GM21528 (cell line): ENCODE measurements at regions not wholly inside any gene's neighbourhood (a gene's known extent, or its start where the extent isn't known, plus 50 kb on each side); places are given as distances from the start of the nearest gene placed in this dataset.
"Not testable (repeated sequence)": the region's sequence is repeated elsewhere in the genome, so short reads cannot be mapped to it uniquely, and the experiment has no call there.

ENCODE experiments used
- ATAC-seq: cut with Tn5 transposase; IDR thresholded peaks from one replicate; pipeline ENCODE4 v1.9.1; 2021; ENCODE audit warnings: mild to moderate bottlenecking, moderate library complexity; ENCODE audit not compliant: unreplicated experiment, low FRiP score

DNA sequence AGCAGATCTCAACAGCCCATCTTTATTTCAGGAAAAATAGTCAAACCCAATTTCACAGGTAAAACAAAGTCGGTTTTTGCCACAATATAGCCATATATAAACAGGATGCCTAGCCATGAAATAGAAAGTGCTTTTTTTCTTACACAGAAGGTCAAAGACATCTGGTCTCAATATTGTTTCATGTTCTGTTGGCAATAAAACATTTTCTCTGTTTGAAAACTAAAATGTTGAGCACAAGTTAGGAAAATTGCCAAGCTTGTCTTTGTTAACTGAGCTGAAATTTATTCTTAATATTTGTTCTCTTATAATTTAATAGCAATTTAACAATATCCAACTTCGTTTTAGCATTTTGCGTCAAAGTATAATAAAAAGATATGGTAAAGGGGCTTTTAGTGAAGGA is 673.4 kb downstream of the DTWD2 start:
- no peak for ATAC-seq

DNA sequence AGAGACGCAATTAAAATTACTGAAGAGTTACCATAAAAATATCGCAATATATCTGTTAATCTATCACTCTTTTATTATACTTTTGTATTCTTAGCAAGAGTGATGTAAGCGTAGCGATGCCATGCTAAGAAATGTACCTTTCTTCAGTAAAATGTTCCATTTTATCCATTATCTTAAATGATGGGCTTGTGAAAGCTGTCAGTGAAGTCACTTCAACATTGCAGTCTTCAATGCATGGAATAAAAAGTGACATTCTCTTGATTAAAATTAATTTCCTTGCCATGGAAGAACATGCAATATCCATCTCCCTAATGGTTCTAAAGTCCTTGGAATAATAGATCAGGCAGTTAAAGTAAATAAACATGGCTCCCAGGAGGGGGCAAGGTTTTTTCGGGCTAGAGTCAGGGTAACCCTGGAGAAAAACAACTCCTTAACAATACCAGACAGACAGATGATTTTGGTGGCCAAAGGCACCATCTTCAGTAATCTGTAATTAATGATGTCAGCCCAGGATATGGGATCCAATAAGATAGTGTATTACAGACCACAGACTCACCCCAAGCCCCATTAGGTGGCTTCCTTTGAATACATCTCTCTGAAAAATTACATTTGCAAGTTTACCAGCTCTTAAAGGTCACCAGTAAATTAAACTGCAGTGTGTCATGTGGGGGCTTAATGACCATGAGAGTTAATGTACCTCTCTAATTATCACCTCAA is 677.1 kb downstream of the DTWD2 start:
- ATAC-seq: no peak

- ATAC-seq: no peak
Observed at GRCh38 chr5:118310401-118310800, 677.9 kb downstream of the DTWD2 start.

DNA sequence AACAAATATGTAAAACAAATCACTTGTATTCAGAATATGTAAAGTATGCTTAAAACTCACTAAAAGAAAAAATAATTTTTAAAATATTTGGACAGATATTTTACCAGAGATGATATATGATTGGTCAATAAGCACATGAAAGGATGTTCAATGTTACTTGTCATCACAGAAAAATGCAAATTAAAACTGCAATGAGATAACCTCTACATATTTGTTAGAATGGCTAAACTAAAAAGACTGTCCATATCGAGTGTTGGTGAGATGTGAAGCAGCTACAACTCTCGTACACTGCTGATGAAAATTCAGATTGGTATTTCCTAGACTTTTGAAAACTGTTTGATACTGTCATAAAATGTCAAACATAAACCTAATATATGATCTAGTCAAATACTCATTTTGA is 685.1 kb downstream of the DTWD2 start:
- no peak for ATAC-seq

DNA sequence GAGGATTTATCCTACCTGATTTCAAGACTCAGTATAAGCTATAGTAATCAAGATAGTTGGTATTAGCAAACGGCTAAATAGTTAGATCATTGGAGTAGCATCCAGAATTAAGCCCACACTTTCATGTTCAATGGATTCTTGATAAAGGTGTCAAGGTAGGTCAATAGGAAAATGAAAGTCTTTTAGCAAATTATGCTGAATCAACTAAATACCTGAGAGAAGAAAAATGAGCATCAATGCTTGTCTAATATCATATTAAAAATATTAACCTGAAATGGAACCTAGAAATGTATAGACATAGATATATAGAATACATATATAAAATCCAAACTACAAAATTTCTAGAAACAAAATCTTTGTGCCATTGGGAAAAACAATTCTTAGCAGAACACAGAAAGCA is 685.6 kb downstream of the DTWD2 start:
- ATAC-seq: no peak

- no peak for ATAC-seq
Observed at GRCh38 chr5:118301696-118302095, 686.7 kb downstream of the DTWD2 start.

- ATAC-seq: no peak
Observed at GRCh38 chr5:118295045-118295444, 693.3 kb downstream of the DTWD2 start.

DNA sequence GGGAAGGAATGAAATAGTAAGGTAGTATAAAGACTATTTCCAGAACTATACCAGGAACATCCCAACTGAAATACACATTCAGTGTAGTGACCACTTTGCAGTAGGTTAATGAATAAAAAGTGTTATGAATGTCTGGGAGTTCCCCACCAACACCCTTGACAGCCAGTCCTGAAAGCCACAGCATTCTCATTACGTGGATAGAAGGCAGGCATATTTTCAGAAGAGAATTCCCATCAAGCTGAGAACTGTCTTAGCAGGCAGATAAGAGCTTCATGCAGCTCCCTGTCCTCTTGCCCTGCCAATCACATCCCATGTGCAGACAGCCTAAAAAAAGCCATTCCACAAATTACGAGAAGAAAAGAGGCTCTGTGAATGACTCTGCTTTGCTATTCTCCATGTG is 695.0 kb downstream of the DTWD2 start:
- no peak for ATAC-seq

- no peak for ATAC-seq
Observed at GRCh38 chr5:118290204-118290603, 698.1 kb downstream of the DTWD2 start.

DNA sequence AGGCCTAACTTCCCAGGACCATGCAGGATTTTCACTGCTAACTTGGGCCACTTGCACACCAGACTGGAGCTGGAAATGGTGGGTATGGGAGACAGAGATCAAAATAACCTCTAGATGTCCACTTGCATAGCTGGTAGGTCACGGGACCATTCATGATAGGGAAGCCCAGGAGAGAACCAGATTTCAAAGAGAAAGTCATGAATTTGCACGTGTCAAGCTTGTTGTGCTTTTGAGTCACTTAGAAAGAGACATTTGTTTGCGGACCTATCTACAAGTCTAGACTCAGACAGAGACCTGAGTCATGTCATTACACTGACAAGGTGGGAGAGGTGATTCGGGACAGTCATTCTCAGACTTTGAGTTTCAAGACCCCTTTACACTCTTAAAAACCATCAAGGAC is 704.1 kb downstream of the DTWD2 start:
- not testable (repeated sequence) for ATAC-seq

DNA sequence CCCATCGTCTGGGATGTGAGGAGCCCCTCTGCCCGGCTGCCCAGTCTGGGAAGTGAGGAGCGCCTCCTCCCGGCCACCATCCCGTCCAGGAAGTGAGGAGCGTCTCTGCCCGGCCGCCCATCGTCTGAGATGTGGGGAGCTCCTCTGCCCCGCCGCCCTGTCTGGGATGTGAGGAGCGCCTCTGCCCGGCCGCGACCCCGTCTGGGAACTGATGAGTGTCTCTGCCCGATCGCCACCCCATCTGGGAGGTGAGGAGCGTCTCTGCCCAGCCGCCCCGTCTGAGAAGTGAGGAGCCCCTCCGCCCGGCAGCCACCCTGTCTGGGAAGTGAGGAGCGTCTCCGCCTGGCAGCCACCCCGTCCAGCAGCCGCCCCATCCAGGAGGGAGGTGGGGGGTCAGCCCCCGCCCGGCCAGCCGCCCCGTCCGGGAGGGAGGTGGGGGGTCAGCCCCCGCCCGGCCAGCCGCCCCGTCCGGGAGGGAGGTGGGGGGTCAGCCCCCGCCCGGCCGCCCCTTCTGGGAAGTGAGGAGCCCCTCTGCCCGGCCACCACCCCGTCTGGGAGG is 705.8 kb downstream of the DTWD2 start:
- not testable (repeated sequence) for ATAC-seq

- no peak for ATAC-seq
Observed at GRCh38 chr5:118279540-118280294, 708.6 kb downstream of the DTWD2 start.

DNA sequence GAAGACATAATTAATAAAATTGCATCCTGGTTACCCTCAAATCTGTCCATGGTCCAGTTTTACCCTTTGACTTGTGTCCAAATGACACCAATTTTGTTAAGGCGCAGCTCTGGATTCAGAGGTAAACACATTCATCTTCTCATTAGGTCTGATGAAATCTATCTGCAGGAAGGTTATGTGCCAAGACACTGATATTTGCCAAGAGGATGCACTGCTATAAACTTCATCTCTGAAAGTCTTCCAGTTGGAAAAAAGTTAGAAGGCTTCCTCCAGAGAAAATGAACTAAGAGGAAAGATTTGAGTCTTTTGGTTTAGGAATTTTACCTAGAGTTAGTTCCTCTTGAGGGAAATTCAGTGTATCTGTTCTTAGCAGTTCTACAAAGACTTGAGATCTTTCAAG is 717.8 kb downstream of the DTWD2 start:
- ATAC-seq: no peak

DNA sequence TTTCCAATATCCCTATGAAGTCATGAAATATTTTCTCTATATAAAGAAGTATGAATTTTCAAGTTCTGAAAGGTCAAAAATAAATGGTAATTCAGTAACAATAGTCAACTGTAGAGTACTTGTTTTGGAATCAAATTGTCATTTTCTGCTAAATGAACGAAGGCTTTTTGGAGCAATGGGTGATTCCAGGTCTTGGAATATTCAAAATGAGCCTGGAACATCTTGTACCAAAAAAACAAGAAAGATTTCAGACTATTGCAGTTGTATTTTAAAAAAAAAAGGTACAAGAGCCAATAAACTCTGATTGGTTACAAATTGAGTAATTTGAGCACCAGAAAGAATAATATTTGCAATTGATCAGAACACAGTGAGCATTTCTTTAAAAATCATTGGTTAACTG is 730.1 kb downstream of the DTWD2 start:
- no peak for ATAC-seq

GRCh38 chr5:118257066-118257465 is 731.3 kb downstream of the DTWD2 start:
- no peak for ATAC-seq

DNA sequence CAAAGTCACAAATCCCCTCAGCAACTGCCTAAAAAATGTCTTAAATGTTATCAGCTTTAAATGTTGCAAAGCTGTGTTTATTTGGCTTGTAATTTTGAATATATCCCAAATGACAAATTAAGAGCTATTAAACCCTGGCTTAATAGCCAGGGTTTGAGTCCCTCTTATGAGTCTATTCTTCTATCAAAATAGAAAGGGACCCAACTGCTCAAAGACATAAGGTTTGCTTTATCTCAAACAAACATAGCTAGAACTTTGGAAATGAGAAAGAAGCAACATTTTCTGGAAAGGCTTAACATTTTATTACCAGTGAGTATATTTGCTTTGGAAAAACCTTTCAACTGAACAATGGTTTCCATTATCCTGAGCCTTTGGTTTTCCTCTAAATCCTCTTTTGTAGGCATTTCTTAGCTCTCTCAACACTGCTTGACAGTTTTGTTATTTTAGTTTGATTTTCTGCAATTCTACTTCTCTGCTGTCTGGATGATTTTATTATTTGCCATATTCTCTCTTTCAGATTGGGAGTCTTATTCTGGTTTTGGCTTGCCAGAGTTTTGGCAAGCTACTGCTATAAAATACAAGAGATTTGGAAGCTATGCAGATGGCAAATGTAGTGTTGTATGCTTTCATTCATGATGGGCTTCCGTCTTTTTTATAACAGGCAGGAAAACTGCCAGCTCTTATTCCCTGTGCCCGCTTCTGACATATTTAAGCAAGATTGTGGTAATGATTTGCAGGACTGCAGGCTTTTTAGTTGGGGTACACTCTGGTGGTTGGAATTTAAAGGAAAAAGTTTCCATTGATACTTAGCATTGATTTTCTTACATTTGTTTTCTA is 734.9 kb downstream of the DTWD2 start:
- ATAC-seq: no peak

GRCh38 chr5:118249386-118249785 is 739.0 kb downstream of the DTWD2 start:
- ATAC-seq: peak; percentile 70

- ATAC-seq: no peak
Observed at GRCh38 chr5:118247458-118247857, 740.9 kb downstream of the DTWD2 start.

DNA sequence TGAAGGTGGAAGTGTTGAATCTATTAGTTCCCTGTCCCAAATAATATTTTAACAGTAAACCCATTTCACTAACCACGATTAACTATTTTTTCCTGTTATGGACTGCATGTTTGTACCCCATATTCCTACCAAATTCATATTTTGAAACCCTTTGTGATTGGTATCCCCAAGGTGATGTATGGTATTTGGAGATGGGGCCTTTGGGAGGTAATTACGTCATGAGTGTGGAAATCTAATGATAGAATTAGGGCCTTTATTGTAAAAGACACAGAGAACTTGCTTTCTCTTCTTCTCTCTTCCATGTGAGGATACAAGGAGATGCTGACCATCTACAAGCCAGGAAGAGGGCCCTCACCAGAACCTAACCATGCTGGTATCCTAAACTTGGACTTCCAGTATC is 744.7 kb downstream of the DTWD2 start:
- no peak for ATAC-seq

- no peak for ATAC-seq
Observed at GRCh38 chr5:118243068-118243467, 745.3 kb downstream of the DTWD2 start.
